Panc1 (cell line): ENCODE measurements at regions not wholly inside any gene's neighbourhood (a gene's known extent, or its start where the extent isn't known, plus 50 kb on each side); places are given as distances from the start of the nearest gene placed in this dataset.

Experiments used
- ATAC-seq: fragments of 200-7000 bp; cut with Tn5 transposase; 2 replicates; pipeline ENCODE4 v1.9.1; 2020; ENCODE audit warnings: mild to moderate bottlenecking, moderate library complexity
- BruUV-seq: library from RNA; stranded (reverse); fragments of 400-500 nt; replicated peaks from 2 replicates; lab custom pipeline; 2021; lab: Mats Ljungman, UMichigan
- CTCF ChIA-PET: fragments of 300-600 bp; sonication (Branson Sonifier 250); formaldehyde crosslinking; loops from one replicate; lab custom pipeline; 2022; ENCODE audit warnings: antibody characterized with exemption; lab: Charles Lee
- POLR2A ChIA-PET: fragments of 300-600 bp; sonication (Branson Sonifier 250); formaldehyde crosslinking; loops from one replicate; lab custom pipeline; 2022; ENCODE audit warnings: antibody characterized with exemption; lab: Charles Lee
- DNase-seq: peaks from one replicate; pipeline ENCODE4 v3.0.0-alpha.2; 2010; ENCODE audit warnings: low read depth, low spot score
- H3K27ac ChIP-seq: 2 replicates; pipeline ENCODE4 v1.5.1; 2011; ENCODE audit warnings: mild to moderate bottlenecking, low read length, inconsistent platforms
- H3K27me3 ChIP-seq: fragments of 200-500 bp; sonication (Bioruptor generic); 2 replicates; pipeline ENCODE4 v1.6.0; 2014; ENCODE audit warnings: low read length, inconsistent platforms; ENCODE audit not compliant: control insufficient read depth, insufficient read depth
- H3K36me3 ChIP-seq: fragments of 200-500 bp; sonication (Bioruptor generic); 2 replicates; pipeline ENCODE4 v1.5.1; 2014; ENCODE audit warnings: inconsistent platforms, mild to moderate bottlenecking, low read length, moderate library complexity; ENCODE audit not compliant: control insufficient read depth, insufficient read depth
- H3K4me1 ChIP-seq: 2 replicates; pipeline ENCODE4 v1.5.1; 2011; ENCODE audit warnings: inconsistent platforms, mild to moderate bottlenecking, low read length, moderate library complexity; ENCODE audit not compliant: control insufficient read depth, insufficient read depth
- H3K4me3 ChIP-seq, 2 experiments: 2 replicates each; pipeline ENCODE4 v1.5.1; 2011 to 2012; ENCODE audit warnings: low read depth in 2 of 2, low read length in 2 of 2, mild to moderate bottlenecking in 2 of 2, inconsistent platforms in 1 of 2, moderate library complexity in 1 of 2
- H3K9me3 ChIP-seq: fragments of 200-500 bp; sonication (Bioruptor generic); 2 replicates; pipeline ENCODE4 v1.5.1; 2014; ENCODE audit warnings: low read depth, mild to moderate bottlenecking, inconsistent platforms, low read length, moderate library complexity; ENCODE audit not compliant: control insufficient read depth, insufficient read depth
- CTCF ChIP-seq: fragments of 450-650 bp; IDR thresholded peaks from 2 replicates; pipeline ENCODE4 v1.5.1; 2017; ENCODE audit warnings: mild to moderate bottlenecking
- POLR2AphosphoS5 ChIP-seq: IDR thresholded peaks from 2 replicates; pipeline ENCODE4 v1.6.1; 2012; ENCODE audit warnings: mild to moderate bottlenecking, low read depth, low read length, moderate library complexity
- REST ChIP-seq, 2 experiments: IDR thresholded peaks; 2 replicates each; pipeline ENCODE4 v1.6.1; 2011 to 2012; ENCODE audit warnings: low read depth in 2 of 2, control low read depth in 1 of 2, low read length in 1 of 2, mild to moderate bottlenecking in 1 of 2, moderate library complexity in 1 of 2; ENCODE audit not compliant: insufficient read depth in 1 of 2
- SIN3A ChIP-seq: IDR thresholded peaks from 2 replicates; pipeline ENCODE4 v1.6.1; 2012; ENCODE audit warnings: low read depth, mild to moderate bottlenecking, low read length, moderate library complexity, borderline replicate concordance; ENCODE audit not compliant: insufficient read depth
- TCF7L2 ChIP-seq: IDR thresholded peaks from 2 replicates; pipeline ENCODE4 v1.6.1; 2011; ENCODE audit warnings: mild to moderate bottlenecking, low read depth, low read length, inconsistent platforms
- in situ Hi-C: cut with HindIII; loops from 2 replicates; pipeline ENCODE4 v1.10.0; 2016; ENCODE audit warnings: low sequenced_read_pairs, low pct_unique_long_range_greater_than_20kb
- intact Hi-C: fragments of 100-400 bp; cut with micrococcal nuclease; formaldehyde crosslinking; loops from one replicate; pipeline ENCODE4 v1.10.0; 2022; ENCODE audit not compliant: unreplicated experiment

GRCh38 chr13:82257790-82258507 is 1624.3 kb downstream of the SLITRK1 start:
- Histone ChIP-seq H3K4me3 (no peak overlapping the region), H3K36me3 (no peaks in the 10 kb centered on the region), H3K27ac (no peak overlapping the region), H3K27me3 (no peaks in the 10 kb centered on the region), H3K4me1 (no peaks in the 10 kb centered on the region), H3K9me3 (no peaks in the 10 kb centered on the region)
- ATAC-seq (no peak), DNase-seq (no peak)
- intact Hi-C loops (no loop called here), in situ Hi-C loops (no loop called here)
- CTCF ChIA-PET = no interaction called here
- TF ChIP-seq CTCF (no peak), POLR2AphosphoS5 (no peak), REST (IDR thresholded peaks at IDR 0.05; ENCODE audit: insufficient read depth in 1 of 2, low read depth in 2 of 2, low read length in 1 of 2) (no peak), TCF7L2 (no peak), SIN3A (no peak)
- POLR2A ChIA-PET = no interaction called here
- BruUV-seq = no TSS peak

GRCh38 chr13:82248762-82249161 is 1633.5 kb downstream of the SLITRK1 start:
- Histone ChIP-seq H3K36me3 (no peaks in the 10 kb centered on the region), H3K27ac (no peak overlapping the region), H3K9me3 (no peaks in the 10 kb centered on the region), H3K4me1 (no peaks in the 10 kb centered on the region), H3K27me3 (no peaks in the 10 kb centered on the region), H3K4me3 (no peak overlapping the region)
- ATAC-seq (no peak), DNase-seq (no peak)
- CTCF ChIA-PET = no interaction called here
- BruUV-seq = no TSS peak
- intact Hi-C loops (no loop called here), in situ Hi-C loops (no loop called here)
- TF ChIP-seq SIN3A (no peak), CTCF (no peak), POLR2AphosphoS5 (no peak), TCF7L2 (no peak), REST (IDR thresholded peaks at IDR 0.05; ENCODE audit: insufficient read depth in 1 of 2, low read depth in 2 of 2, low read length in 1 of 2) (no peak)
- POLR2A ChIA-PET = no interaction called here
